ENCODE measurements at regions not wholly inside any gene's neighbourhood (a gene's known extent, or its start where the extent isn't known, plus 50 kb on each side); places are given as distances from the start of the nearest gene placed in this dataset.

GRCh38 chrX:10743476-10743875 is 123.1 kb upstream of the MID1 start:
- DNase-seq (ENCODE audit: extremely low spot score in 2 of 2): no peak
- no peak overlapping the region for H3K27ac ChIP-seq
- no peaks in the 10 kb centered on the region for H3K36me3 ChIP-seq
- no peaks in the 10 kb centered on the region for H3K4me1 ChIP-seq
- H3K27me3 ChIP-seq: no peaks in the 10 kb centered on the region
- no peaks in the 10 kb centered on the region for H3K9me3 ChIP-seq
- intact Hi-C loops (cut with DNase I): no loop called here
- no peak overlapping the region for H3K4me3 ChIP-seq
- TF ChIP-seq POLR2AphosphoS5 (IDR thresholded peaks at IDR 0.05; ENCODE audit: insufficient read depth in 1 of 2, low read depth in 1 of 2) (no peak), POLR2A (IDR thresholded peaks at IDR 0.05) (no peak), CTCF (IDR thresholded peaks at IDR 0.05) (no peak)

DNA sequence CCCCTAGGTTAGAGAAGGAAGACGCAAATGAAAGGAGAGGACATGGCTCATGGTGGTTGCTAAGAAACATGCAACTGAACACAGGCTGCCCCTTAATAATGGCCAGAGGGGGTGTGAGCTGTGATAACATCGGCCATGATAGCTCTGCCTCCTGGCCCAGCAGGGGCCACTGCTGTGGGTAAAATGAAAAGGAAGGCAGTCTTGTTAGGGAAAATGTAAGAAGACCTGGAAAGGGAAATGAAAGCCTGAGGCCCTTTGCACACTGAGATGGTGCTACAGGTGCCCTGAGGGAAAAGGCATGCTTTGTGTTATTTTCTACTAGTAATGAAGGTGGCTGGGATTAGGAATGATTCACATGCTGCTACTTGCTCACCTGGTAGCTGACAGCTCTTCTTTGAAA is 123.6 kb upstream of the MID1 start:
- Histone ChIP-seq H3K27me3 (no peaks in the 10 kb centered on the region), H3K27ac (no peak overlapping the region), H3K36me3 (no peaks in the 10 kb centered on the region), H3K4me3 (no peak overlapping the region), H3K4me1 (no peaks in the 10 kb centered on the region), H3K9me3 (no peaks in the 10 kb centered on the region)
- intact Hi-C loops (cut with DNase I): no loop called here
- no peak for TF ChIP-seq CTCF (IDR thresholded peaks at IDR 0.05)
- TF ChIP-seq POLR2A (IDR thresholded peaks at IDR 0.05): no peak
- TF ChIP-seq POLR2AphosphoS5 (IDR thresholded peaks at IDR 0.05; ENCODE audit: insufficient read depth in 1 of 2, low read depth in 1 of 2): no peak
- DNase-seq (ENCODE audit: extremely low spot score in 2 of 2): no peak

DNA sequence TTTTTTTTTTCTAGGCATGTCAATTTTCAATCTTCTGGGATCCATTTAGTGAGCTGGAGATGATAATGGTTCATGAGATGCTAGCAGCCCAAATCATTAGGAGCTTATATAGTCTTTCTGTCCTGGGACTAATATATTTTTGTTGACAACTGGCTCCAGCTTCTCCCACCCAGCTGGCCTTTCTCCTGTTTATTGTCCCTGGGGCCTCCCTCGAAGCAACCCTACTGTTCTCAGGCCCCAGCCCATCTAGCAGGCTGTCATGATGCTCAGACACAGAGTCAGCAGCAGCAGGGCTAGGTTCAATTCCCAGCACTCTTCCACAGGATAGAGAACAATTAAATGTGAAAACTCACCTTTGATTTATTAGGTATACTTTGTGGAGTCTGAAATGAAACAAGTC is 127.6 kb upstream of the MID1 start:
- H3K36me3 ChIP-seq: no peaks in the 10 kb centered on the region
- intact Hi-C loops (cut with DNase I): no loop called here
- H3K4me1 ChIP-seq: no peaks in the 10 kb centered on the region
- H3K4me3 ChIP-seq: no peak overlapping the region
- TF ChIP-seq POLR2A (IDR thresholded peaks at IDR 0.05) (no peak), POLR2AphosphoS5 (IDR thresholded peaks at IDR 0.05; ENCODE audit: insufficient read depth in 1 of 2, low read depth in 1 of 2) (no peak), CTCF (IDR thresholded peaks at IDR 0.05) (no peak)
- DNase-seq (ENCODE audit: extremely low spot score in 2 of 2): no peak
- H3K27me3 ChIP-seq: no peaks in the 10 kb centered on the region
- no peaks in the 10 kb centered on the region for H3K9me3 ChIP-seq
- H3K27ac ChIP-seq: no peak overlapping the region

- TF ChIP-seq POLR2AphosphoS5 (IDR thresholded peaks at IDR 0.05; ENCODE audit: insufficient read depth in 1 of 2, low read depth in 1 of 2) (no peak), POLR2A (IDR thresholded peaks at IDR 0.05) (no peak), CTCF (IDR thresholded peaks at IDR 0.05) (no peak)
- no peaks in the 10 kb centered on the region for H3K36me3 ChIP-seq
- H3K4me1 ChIP-seq: no peaks in the 10 kb centered on the region
- no peak overlapping the region for H3K27ac ChIP-seq
- intact Hi-C loops (cut with DNase I): no loop called here
- H3K27me3 ChIP-seq: no peaks in the 10 kb centered on the region
- no peaks in the 10 kb centered on the region for H3K9me3 ChIP-seq
- no peak for DNase-seq (ENCODE audit: extremely low spot score in 2 of 2)
- H3K4me3 ChIP-seq: no peak overlapping the region
Measured at GRCh38 chrX:10749113-10749512, 128.7 kb upstream of the MID1 start.

DNA sequence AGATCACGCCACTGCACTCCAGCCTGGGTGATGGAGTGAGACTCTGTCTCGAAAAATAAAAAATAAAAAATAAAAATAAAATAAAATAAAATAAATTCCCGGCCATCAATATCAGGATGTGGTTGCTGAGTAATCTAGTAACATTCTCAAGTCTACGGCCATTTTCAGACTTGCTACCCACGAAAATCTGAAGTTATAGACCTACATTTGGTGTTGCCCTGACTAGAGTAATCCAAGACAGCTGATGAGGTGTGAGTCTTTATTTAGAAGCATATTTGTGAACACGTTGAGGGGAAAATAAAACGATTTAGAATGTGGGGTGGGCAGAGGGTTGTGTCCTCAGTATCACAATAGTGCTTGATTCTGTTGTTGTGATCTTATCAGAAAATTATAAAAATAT is 130.2 kb upstream of the MID1 start:
- H3K36me3 ChIP-seq: no peaks in the 10 kb centered on the region
- no peaks in the 10 kb centered on the region for H3K9me3 ChIP-seq
- no peak overlapping the region for H3K27ac ChIP-seq
- intact Hi-C loops (cut with DNase I): no loop called here
- no peaks in the 10 kb centered on the region for H3K4me1 ChIP-seq
- no peaks in the 10 kb centered on the region for H3K27me3 ChIP-seq
- H3K4me3 ChIP-seq: no peak overlapping the region
- no peak for DNase-seq (ENCODE audit: extremely low spot score in 2 of 2)
- TF ChIP-seq POLR2A (IDR thresholded peaks at IDR 0.05) (no peak), POLR2AphosphoS5 (IDR thresholded peaks at IDR 0.05; ENCODE audit: insufficient read depth in 1 of 2, low read depth in 1 of 2) (no peak), CTCF (IDR thresholded peaks at IDR 0.05) (no peak)
